Caco-2 (cell line): ENCODE measurements at regions not wholly inside any gene's neighbourhood (a gene's known extent, or its start where the extent isn't known, plus 50 kb on each side); places are given as distances from the start of the nearest gene placed in this dataset.

Experiments
- BruUV-seq: library from RNA; stranded (reverse); fragments of 400-500 nt; replicated peaks from 2 replicates; lab custom pipeline; 2021; lab: Mats Ljungman, UMichigan
- CTCF ChIA-PET: fragments of 300-600 bp; sonication (Branson Sonifier 250); formaldehyde crosslinking; loops from one replicate; lab custom pipeline; 2022; ENCODE audit warnings: antibody characterized with exemption; lab: Charles Lee
- POLR2A ChIA-PET: fragments of 300-600 bp; sonication (Branson Sonifier 250); formaldehyde crosslinking; loops from one replicate; lab custom pipeline; 2022; ENCODE audit warnings: antibody characterized with exemption; lab: Charles Lee
- DNase-seq, 2 experiments: peaks; one replicate each; pipeline versions ENCODE4 v3.0.0 to v3.0.0-alpha.2; 2020 to 2022
- H3K27me3 ChIP-seq: replicated peaks from 2 replicates; pipeline ENCODE4 v1.6.0; 2011; ENCODE audit warnings: low read length; ENCODE audit not compliant: control insufficient read depth, insufficient read depth
- H3K36me3 ChIP-seq: 2 replicates; pipeline ENCODE4 v1.5.1; 2011; ENCODE audit warnings: low read length; ENCODE audit not compliant: control insufficient read depth, insufficient read depth
- H3K4me1 ChIP-seq: fragments of 250-450 bp; sonication (Bioruptor Pico); 2 replicates; pipeline ENCODE4 v1.5.1; 2020; ENCODE audit warnings: mild to moderate bottlenecking
- H3K4me3 ChIP-seq: 2 replicates; pipeline ENCODE4 v1.5.1; 2011; ENCODE audit warnings: low read depth, mild to moderate bottlenecking, control low read depth, low read length
- H3K9me3 ChIP-seq: fragments of 250-450 bp; sonication (Bioruptor Pico); 2 replicates; pipeline ENCODE4 v1.5.1; 2020; ENCODE audit warnings: mild to moderate bottlenecking, moderate library complexity
- H3K27ac Mint-ChIP-seq: one replicate; pipeline ENCODE4 v1.8.0; 2022; ENCODE audit warnings: mixed read lengths; ENCODE audit not compliant: unreplicated experiment
- H3K27me3 Mint-ChIP-seq: one replicate; pipeline ENCODE4 v1.8.0; 2022; ENCODE audit warnings: mixed read lengths; ENCODE audit not compliant: insufficient read depth, unreplicated experiment
- H3K36me3 Mint-ChIP-seq: one replicate; pipeline ENCODE4 v1.8.0; 2022; ENCODE audit warnings: mild to moderate bottlenecking, mixed read lengths; ENCODE audit not compliant: insufficient read depth, unreplicated experiment
- H3K4me1 Mint-ChIP-seq: one replicate; pipeline ENCODE4 v1.8.0; 2022; ENCODE audit warnings: low read depth, mixed read lengths; ENCODE audit not compliant: unreplicated experiment
- H3K4me3 Mint-ChIP-seq: one replicate; pipeline ENCODE4 v1.8.0; 2022; ENCODE audit warnings: mild to moderate bottlenecking, moderate library complexity, mixed read lengths; ENCODE audit not compliant: unreplicated experiment
- H3K9me3 Mint-ChIP-seq: one replicate; pipeline ENCODE4 v1.8.0; 2022; ENCODE audit warnings: mixed read lengths; ENCODE audit not compliant: unreplicated experiment
- CTCF ChIP-seq, 2 experiments: fragments of 200-600 bp in 1 of 2; IDR thresholded peaks; 1 replicate in 1 of 2; 2 replicates in 1 of 2; pipeline versions ENCODE4 v1.5.1 to v1.8.0; 2011 to 2022; ENCODE audit warnings: antibody characterized with exemption in 1 of 2, control low read depth in 1 of 2, inconsistent platforms in 1 of 2, low read depth in 1 of 2, low read length in 1 of 2, mild to moderate bottlenecking in 1 of 2, moderate library complexity in 1 of 2; ENCODE audit not compliant: insufficient read depth in 1 of 2, severe bottlenecking in 1 of 2, unreplicated experiment in 1 of 2
- intact Hi-C: fragments of 100-400 bp; cut with micrococcal nuclease; formaldehyde crosslinking; loops from one replicate; pipeline ENCODE4 v1.10.0; 2022; ENCODE audit not compliant: unreplicated experiment

- H3K9me3 ChIP-seq: no peaks in the 10 kb centered on the region
- no peaks in the 10 kb centered on the region for H3K27me3 ChIP-seq
- intact Hi-C loops: no loop called here
- no peak overlapping the region for H3K4me3 Mint-ChIP-seq
- no peak for TF ChIP-seq CTCF (IDR thresholded peaks at IDR 0.05; ENCODE audit: insufficient read depth in 1 of 2, low read depth in 1 of 2, low read length in 1 of 2, severe bottlenecking in 1 of 2, unreplicated experiment in 1 of 2)
- no peaks in the 10 kb centered on the region for H3K36me3 Mint-ChIP-seq
- no peaks in the 10 kb centered on the region for H3K4me1 ChIP-seq
- H3K4me3 ChIP-seq: no peak overlapping the region
- H3K27me3 Mint-ChIP-seq: no peaks in the 10 kb centered on the region
- H3K9me3 Mint-ChIP-seq: no peaks in the 10 kb centered on the region
- ChIA-PET CTCF (no interaction called here), POLR2A (no interaction called here)
- H3K36me3 ChIP-seq: no peaks in the 10 kb centered on the region
- H3K4me1 Mint-ChIP-seq: no peaks in the 10 kb centered on the region
- no peak overlapping the region for H3K27ac Mint-ChIP-seq
- no peak for DNase-seq
- BruUV-seq: no TSS peak
Observed at GRCh38 chr5:123752552-123753179, 240.7 kb downstream of the CSNK1G3 start.

GRCh38 chr5:123751670-123752069, 239.7 kb downstream of the CSNK1G3 start:
- Histone ChIP-seq H3K36me3 (no peaks in the 10 kb centered on the region), H3K27me3 (no peaks in the 10 kb centered on the region), H3K9me3 (no peaks in the 10 kb centered on the region), H3K4me3 (no peak overlapping the region), H3K4me1 (no peaks in the 10 kb centered on the region)
- intact Hi-C loops: no loop called here
- DNase-seq: no peak
- H3K9me3 Mint-ChIP-seq: no peaks in the 10 kb centered on the region
- TF ChIP-seq CTCF (IDR thresholded peaks at IDR 0.05; ENCODE audit: insufficient read depth in 1 of 2, low read depth in 1 of 2, low read length in 1 of 2, severe bottlenecking in 1 of 2, unreplicated experiment in 1 of 2): no peak
- no TSS peak for BruUV-seq
- H3K36me3 Mint-ChIP-seq: no peaks in the 10 kb centered on the region
- no peak overlapping the region for H3K4me3 Mint-ChIP-seq
- POLR2A ChIA-PET: no interaction called here
- CTCF ChIA-PET: no interaction called here
- no peaks in the 10 kb centered on the region for H3K27me3 Mint-ChIP-seq
- no peaks in the 10 kb centered on the region for H3K4me1 Mint-ChIP-seq
- H3K27ac Mint-ChIP-seq: no peak overlapping the region

GRCh38 chr5:123748239-123748638, 236.3 kb downstream of the CSNK1G3 start:
- intact Hi-C loops: no loop called here
- Histone ChIP-seq H3K4me3 (no peak overlapping the region), H3K36me3 (no peaks in the 10 kb centered on the region), H3K27me3 (no peaks in the 10 kb centered on the region), H3K9me3 (no peaks in the 10 kb centered on the region), H3K4me1 (no peaks in the 10 kb centered on the region)
- no peak for TF ChIP-seq CTCF (IDR thresholded peaks at IDR 0.05; ENCODE audit: insufficient read depth in 1 of 2, low read depth in 1 of 2, low read length in 1 of 2, severe bottlenecking in 1 of 2, unreplicated experiment in 1 of 2)
- ChIA-PET POLR2A (no interaction called here), CTCF (no interaction called here)
- H3K4me3 Mint-ChIP-seq: no peak overlapping the region
- H3K27me3 Mint-ChIP-seq: no peaks in the 10 kb centered on the region
- H3K36me3 Mint-ChIP-seq: no peaks in the 10 kb centered on the region
- no TSS peak for BruUV-seq
- no peaks in the 10 kb centered on the region for H3K9me3 Mint-ChIP-seq
- no peak overlapping the region for H3K27ac Mint-ChIP-seq
- DNase-seq: no peak
- H3K4me1 Mint-ChIP-seq: no peaks in the 10 kb centered on the region
